ENCODE measurements at regions not wholly inside any gene's neighbourhood (a gene's known extent, or its start where the extent isn't known, plus 50 kb on each side); places are given as distances from the start of the nearest gene placed in this dataset.
"Not testable (repeated sequence)": the region's sequence is repeated elsewhere in the genome, so short reads cannot be mapped to it uniquely, and the experiment has no call there.

DNA sequence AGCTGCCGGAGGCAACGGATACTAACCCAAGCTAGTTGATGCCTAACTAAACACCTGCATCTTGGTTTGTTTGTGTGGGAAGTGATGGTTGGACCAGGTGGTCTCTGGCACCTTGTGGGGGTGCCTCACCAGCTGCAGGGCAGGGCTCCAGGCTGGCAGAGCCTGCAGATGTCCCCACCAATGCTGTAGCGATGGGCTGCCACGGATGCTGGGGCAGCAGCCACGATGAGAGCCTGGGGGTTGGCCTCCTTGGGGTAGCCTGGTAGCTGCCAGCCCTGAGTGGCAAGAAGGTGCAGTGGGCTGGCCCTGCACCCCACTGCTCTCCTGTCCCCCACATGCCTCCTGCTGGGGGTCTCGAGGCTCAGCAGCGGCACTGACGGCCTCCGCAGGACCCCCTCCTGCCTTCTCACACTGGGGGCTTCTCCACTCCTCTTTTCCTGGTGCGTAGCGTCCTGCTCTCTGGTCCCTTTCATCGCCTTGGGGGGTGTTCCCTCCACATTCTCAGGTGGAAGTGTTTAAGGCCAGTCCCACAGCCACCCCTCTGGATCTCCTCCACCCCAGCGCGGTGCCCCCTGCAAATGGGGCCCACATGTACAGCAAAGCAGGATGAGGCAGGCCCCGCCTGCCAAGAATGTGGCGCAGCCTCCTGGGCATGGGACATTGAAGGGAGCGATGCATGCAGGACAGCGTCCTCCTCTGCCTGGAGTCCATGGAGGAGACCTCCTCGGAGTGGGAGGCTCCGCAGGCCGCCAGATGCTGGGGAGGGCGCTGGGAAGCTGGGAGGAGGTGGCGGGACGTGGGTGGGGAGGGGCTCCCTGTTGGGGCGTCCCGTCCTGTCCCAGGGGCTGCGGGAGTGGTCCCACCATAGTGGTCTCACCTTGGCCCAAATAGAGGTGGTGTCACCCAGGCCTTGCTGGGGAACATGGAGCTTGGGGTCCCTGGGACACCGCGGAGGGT, 173.1 kb downstream of the ASB1 start:
- DNase-seq (ENCODE audit: low read depth in 2 of 2), result no peak

DNA sequence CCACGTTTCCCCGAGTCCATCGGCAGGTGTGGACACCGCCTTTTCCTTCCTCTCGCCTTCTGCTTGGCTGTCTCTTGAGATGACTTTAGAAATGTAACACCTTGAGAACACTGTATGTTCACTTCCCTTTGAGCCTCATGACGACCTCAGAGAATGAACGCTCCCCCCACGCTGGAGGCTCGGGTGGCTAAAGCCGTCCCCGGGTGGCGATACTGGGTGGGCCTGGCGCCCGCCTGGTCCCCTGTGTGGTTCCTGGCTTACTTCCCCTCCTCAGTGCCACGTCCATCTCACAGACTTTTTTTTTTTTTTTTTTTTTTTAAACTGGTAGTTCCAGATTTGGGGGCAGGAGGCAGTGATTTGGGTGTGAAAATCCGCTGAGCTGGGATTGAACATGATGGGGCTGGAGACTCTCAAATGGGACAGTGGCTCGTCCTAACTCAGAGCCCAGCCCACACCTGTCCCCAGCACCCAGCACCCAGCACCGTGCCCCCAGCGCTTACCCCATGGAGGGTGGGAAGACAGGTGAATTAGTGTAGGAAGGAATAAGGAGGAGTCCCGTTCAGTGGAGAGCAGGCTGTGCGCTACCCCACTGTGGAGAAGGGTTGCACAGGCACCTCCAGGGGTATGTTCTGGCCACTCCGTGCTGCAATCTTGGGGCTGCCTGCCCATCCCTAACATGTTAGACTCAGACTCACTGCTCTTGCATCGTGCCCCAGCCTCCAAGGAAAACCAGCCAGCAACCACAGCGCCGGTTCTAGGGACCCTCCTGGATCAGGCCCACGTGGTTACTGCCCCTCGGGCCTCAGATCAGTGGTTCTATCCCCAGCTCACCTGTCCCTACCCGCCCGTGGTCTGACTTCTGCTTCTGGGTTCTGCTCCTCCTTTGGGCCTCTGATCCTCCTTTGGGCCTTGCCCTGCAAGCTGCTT, 174.0 kb downstream of the ASB1 start:
- no peak for DNase-seq (ENCODE audit: low read depth in 2 of 2)

DNA sequence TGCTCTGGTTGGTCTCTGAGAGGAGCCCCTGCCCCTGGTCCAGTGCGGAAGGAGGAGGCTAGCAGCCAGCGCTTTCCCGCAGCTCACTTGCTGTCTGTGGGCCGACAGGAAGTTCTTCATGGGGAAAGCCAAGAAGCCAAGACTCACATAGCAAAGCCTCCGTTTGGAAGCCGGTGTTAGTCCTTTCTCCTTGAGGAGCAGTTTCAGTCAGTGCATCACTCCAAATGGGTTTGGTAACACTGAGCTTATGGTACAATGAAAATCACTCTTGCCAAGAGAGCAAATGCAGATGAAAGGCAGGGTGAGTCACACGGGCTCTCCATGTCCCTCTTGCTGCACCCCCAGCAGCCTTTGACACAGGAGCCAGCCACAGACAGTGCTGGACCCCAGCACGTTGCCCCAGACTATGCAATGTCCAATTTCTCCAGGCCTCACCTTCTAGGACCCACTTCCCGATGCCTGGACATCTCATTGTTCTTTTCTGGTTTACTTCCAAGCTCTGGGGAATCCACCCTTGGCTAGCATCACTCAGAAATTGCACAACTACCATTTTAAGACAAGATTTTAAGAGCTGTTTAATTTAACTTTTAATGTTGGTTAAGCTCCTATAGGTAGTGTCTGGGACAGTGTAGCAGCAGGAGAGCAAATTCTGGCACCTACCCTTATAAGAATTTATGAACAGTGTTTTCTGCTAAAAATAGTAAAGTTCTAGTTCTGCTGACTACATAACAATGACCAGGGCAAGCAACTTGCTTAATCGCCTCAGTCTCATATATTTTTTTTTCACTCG, 174.9 kb downstream of the ASB1 start:
- DNase-seq (ENCODE audit: low read depth in 2 of 2), result no peak

DNA sequence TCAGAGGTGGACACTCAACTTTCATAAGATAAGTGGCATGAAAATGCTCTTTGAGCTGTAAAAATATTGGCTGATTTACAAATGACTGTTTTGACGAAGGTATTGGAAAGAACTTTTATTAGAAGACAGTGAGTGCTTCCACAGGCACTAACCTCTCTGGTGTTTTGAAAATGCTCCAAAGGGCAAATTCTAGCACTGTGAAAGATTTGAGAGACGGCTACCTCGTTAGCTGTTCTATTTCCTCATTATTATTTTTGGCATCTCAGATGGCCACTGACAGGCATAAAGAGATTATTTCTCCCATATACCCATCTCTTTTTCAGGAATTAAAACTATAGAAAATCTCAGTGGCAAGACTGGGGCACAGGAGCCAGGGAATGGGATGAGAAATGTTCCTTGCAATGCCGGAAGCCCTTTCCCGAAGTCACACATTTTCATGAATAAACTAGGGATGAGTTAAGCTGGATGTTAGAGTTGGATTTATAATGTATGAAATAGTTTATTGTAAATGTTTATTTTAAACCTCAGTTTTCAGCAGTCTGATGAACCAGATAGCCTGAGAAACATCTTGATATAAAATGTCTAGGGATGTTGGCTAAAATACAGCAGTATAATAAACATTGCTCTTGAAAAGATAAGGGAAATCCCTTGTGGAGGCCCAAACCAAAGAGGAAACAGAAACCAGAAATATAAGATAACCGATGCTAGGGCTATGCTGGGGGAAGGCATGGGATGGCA, 175.7 kb downstream of the ASB1 start:
- DNase-seq (ENCODE audit: low read depth in 2 of 2), result no peak

DNA sequence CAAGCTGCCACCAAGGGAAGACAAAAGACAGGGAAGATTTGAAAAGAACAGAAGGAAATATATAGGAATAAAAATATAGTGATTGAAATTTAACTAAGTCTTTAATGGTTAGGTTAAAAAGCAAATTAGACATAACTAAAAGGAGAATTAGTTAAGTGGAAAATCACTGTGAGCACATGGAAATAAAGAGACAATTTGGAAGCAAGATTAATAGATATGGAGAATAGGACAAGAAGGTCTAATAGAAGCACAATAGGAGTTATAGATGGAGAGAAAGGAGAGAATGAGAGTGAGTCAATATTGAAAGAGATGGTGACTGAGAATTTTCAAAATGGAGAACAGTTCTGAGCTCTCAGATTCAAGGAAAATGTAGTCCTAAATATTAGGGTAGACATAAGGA, 176.9 kb downstream of the ASB1 start:
- no peak for DNase-seq (ENCODE audit: low read depth in 2 of 2)

DNA sequence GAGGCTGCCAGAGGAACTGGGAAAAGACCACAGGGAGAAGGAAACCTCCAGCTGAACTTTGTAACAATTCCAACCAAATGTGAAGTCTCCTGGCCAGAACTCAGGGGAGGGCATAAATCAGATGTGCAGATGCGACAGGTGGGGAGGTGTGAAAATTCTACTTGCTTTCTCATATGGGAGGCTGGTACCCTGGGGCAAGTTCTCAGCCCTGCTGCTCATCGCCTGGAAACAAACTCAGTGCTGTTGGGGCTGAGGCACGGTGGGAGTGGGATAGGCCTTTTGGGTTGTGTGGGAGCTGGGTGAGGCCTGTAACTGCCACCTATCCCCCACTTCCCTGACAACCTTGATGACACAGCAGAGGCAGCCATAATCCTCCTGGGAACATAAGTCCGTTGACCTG, 179.6 kb downstream of the ASB1 start:
- no peak for DNase-seq (ENCODE audit: low read depth in 2 of 2)

DNA sequence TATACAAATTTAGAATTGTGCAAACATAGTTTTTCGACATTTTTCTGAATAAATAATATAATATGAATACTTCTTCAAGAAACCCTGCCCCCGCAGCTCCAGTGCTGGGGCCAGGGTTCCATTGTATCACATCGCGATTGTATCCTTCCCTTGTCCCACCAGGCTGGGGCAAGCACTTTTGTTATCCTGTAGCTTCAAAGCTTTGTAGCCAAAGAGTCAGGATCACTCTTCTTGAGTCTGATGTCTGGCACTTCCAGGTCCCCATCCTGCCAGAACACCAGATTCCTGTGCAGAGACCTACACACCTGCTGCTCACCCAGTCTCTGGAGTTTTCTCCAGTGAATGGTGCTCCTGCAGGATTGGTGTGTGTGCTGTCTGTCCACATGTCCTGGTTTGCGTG, 186.9 kb downstream of the ASB1 start:
- DNase-seq (ENCODE audit: low read depth in 2 of 2), result no peak

DNA sequence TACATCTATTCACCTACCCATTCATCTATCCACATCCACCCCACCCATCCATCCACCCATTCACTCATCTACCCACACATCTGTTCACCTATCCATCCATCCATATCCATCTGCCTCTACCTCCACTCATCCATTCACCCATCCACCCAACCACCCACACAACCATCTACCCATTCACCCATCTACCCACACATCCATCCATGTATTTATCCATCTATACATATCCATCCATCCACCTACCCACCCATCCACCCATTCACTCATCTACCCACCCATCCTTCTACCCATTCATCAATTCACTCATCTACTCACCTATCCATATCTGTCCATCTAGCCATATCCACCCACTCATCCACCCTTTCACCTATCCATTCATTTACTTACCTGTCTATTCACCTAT, 187.6 kb downstream of the ASB1 start:
- DNase-seq (ENCODE audit: low read depth in 2 of 2), result no peak

DNA sequence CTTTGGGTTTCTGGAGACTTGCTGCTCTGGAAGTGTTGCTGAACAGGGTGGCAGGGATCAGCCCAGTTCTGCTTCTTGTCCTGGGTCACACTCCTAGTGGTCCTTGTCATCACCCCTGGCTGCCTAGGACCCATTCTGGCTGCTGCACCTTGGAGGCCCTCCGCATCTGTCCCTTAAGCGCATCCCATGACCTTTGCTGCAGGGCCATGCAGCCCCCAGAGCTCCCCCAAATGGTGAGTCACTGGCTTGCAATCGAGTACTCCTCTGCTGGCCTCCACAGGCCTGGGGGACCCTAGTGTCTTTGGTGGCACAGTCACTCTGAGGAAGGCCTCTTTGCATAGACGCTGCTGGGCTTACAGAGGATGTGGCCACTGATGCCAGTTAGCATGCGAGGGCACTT, 188.5 kb downstream of the ASB1 start:
- no peak for DNase-seq (ENCODE audit: low read depth in 2 of 2)

DNA sequence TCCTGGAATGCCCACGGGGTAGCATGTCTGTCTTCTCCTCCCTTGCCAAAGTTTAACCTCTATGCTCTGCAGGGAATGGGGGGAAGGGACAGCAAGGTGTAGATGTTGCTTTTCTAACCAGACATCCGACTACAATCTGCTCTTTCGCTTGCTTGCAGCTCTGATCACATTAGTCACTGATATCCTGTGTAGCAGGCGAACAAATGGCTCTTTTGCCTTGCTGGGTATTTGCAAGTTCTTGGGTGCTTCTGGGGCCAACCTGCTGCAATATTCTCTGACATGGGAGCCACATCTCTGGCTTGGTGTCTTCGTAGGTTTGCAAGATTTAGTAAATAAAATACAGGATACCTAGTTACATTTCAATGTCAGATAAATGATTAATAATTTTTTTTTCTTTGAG, 190.0 kb downstream of the ASB1 start:
- DNase-seq (ENCODE audit: low read depth in 2 of 2), result no peak

DNA sequence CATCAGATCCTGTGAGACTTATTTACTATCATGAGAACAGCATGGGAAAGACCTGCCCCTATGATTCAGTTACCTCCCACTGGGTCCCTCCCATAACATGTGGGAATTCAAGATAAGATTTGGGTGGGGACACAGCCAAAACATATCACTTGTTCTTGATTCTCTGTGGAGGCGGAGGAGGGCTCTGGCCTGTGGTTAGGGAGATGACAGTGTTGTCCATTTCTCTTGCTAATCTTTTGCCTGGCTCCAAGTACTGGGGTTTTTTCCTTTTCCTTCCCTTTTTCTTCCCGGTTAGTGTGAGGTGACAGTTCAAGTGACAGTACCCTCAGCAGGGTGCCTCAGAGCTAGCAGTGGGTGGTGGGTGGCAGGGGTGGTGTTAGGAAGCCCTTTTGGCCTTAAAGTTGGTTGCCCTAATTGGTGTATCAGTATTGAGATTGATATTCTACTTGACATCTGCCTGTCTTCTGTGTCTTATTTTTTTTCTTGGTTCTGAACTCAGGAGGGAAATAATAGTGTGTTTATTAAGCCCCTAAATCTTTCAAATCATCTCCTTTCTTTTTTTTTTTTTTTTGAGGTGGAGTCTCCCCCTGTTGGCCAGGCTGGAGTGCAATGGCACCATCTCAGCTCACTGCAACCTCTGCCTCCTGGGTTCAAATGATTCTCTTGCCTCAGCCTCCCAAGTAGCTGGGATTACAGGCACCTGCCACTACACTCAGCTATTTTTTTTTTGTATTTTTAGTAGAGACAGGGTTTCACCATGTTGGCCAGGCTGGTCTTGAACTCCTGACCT, 192.0 kb downstream of the ASB1 start:
- not testable (repeated sequence) for DNase-seq (ENCODE audit: low read depth in 2 of 2)

DNA sequence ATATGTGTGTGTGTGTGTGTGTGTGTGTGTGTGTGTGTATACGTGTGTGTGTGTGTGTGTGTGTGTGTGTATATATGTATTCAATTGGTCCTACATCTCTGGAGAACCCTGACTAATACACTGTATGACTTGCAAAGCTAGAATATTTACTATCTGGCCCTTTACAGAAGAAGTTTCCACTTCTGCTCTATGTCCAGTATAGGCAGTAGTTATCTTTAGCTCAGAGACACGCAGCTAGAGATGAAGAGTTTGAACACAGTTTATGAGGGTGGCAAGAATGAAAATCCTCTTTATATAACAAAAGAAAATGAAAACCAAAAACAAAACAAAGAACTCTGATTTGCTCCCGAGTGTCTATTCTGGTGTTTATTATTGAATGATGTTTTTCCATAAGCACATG, 201.2 kb downstream of the ASB1 start:
- no peak for DNase-seq (ENCODE audit: low read depth in 2 of 2)

DNA sequence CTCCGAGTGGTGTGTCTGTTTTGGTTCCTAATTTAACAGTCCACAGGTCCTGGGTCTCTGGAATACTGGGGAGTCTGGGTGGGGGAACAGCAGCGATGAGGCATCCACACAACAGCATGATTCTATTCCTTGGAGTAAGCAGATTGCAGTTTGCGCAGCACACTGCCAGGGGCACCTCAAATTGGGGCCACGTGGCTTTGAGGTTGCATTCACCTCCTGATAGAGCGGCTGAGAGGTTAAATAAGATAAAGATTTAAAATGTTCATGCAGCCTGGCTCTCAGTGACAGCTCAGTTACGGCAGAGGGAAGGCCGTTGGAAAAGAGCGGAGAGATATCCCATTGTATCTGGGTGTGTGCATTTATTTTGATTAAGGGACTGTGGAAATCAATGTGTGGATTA, 202.3 kb downstream of the ASB1 start:
- no peak for DNase-seq (ENCODE audit: low read depth in 2 of 2)

DNA sequence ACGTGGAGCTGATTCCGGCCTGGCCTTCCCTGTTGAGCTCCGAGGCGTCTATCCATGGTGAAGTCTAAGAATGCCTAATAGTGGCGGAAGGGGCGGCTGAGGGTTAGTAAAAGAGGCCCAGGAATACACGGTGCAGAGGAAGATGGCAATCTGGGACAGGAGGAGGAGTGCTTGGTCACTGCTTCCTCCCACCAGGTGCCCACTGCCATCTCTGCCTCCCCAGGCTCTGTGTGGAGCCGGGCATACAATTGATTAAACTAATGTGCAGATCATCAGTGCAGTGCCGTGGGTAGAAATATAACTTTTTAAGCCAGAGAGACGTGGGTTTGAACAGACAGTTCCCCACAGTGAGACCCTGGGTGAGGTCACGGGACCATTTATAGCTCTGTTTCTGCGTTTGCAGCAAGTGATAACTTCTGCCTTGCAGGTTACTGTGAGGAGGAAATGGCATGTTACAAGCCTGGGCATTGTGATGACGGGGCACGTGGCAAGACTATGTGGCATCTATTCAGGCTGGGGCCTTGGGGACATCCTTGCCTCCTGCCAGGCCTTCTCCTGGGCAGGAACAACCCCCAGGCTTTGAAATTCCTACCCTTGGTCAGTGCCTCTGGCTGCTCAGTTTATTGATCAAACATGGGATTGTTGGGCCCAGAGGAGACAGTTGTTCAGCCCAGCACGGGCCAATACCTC, 204.9 kb downstream of the ASB1 start:
- no peak for DNase-seq (ENCODE audit: low read depth in 2 of 2)

DNA sequence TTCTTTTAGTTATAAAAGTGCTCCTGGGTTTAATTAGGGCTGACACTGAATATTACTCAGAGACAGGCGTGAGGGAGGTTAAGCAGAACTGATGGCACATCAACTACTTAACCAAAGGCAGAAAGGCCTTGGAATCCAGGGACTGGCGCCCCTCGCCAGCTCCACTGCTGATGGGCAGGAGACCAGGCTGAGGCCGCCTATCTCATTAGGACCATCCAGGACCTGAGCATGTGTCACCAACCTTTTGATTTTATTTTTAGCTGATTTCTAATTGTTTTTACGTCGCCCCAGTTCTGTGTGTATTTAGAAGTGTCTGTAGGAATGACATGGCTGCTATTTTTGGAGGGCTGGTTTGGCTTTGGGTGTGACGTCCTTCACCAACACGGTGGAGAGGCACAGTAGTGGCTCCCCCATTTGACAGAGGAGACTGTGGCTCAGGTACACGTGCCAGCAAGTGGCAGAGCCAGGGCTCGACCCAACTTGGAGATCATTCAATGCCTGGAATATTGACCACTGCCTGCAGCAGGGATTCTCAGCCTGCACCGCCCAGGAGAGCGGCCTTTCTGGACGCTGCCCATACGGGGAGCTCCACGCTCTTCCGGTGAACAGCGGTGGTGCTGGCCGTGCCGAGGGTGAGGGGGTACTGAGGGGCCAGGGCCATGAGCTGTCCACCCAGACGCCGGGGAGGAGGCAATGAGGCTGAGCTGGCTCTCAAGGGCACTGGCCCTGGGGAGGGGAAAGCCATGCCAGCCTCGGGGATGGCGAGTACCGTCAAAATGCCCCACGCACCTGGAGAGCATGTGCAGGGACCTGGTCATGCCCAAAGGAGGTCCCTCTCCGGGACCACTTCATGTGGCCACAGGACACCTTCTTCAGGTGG, 205.7 kb downstream of the ASB1 start:
- no peak for DNase-seq (ENCODE audit: low read depth in 2 of 2)

DNA sequence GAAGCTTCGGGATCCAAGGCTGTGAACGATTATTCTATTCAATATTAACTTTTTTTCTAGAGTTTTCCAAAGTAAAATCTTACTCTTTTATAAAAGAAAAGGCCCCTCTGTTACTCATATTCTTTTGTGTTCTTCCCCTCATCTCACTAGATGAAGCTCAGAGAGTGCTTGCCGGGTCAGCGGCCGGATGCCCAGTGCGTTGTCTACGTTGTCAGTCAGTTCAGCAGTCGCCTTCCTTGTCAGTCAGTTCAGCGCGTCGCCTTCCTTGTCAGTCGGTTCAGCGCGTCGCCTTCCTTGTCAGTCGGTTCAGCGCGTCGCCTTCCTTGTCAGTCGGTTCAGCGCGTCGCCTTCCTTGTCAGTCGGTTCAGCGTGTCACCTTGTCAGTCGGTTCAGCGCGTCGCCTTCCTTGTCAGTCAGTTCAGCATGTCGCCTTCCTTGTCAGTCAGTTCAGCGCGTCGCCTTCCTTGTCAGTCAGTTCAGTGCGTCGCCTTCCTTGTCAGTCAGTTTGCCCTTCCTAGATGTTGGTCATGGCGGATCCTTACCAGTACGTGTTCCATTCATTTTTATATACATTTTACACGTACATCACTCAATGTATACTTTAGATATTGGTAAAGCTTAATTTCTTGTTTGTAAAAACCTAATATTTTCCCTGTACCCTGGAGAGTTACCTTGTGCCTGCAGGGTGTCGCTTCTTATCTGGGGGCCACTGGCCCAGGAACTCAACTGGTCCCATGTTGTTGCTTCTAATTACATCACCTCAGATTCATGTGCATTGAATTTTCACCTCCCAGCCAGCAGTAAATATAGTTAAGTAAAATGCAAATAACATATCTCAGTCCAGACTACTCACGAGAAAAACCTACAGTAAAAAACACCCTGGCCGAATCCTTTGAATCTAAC, 206.9 kb downstream of the ASB1 start:
- no peak for DNase-seq (ENCODE audit: low read depth in 2 of 2)

DNA sequence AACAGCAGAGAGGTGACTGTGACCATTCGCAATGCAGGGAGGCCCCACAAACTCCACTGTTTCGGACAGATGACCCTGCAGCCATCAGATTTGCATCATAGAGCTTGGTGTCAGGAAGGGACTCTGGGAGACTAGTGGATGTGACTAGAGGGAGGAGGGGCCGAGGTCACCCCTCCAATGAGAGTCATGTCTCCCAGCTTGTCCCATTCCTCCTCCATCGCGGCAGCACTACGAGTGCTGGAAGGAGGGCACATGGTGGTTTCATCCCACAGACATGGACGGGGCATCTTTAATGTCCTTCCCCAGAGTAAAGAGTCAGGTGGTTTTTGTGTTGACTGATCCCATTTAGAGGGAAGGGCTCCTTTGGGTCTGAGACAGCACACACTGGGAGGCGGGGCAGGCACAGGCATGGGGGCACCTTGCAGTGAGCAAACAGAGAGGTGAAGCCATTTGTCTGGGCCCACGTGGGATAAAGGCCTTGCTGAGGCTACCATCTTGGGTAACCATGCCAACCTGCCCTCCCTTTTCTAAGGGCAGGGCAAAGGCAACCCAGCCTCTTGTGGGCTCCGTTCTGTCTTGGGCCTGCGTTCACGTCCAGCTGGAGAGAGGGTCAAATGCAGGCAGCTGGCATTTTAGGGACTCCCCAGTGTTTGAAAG, 208.1 kb downstream of the ASB1 start:
- no peak for DNase-seq (ENCODE audit: low read depth in 2 of 2)

Measured in dermis microvascular lymphatic vessel endothelial cell (primary cell).